Fibroblast of mammary gland (primary cell): ENCODE measurements at regions not wholly inside any gene's neighbourhood (a gene's known extent, or its start where the extent isn't known, plus 50 kb on each side); places are given as distances from the start of the nearest gene placed in this dataset.

Experiments used
- DNase-seq: peaks from one replicate; pipeline ENCODE4 v3.0.0-alpha.2; 2010; ENCODE audit warnings: low read depth
- H3K4me3 ChIP-seq: 2 replicates; pipeline ENCODE4 v1.5.1; 2011; ENCODE audit warnings: low read depth, mild to moderate bottlenecking, low read length, moderate library complexity; ENCODE audit not compliant: control insufficient read depth
- CTCF ChIP-seq: conservative IDR thresholded peaks from 2 replicates; pipeline ENCODE4 v1.5.1; 2011; ENCODE audit warnings: low read depth, low read length, inconsistent platforms; ENCODE audit not compliant: control insufficient read depth, insufficient read depth

- no peak overlapping the region for H3K4me3 ChIP-seq
- no peak for TF ChIP-seq CTCF
- DNase-seq: no peak
Observed at GRCh38 chr1:80869299-80869698, 931.4 kb upstream of the ADGRL2 start.

- TF ChIP-seq CTCF: no peak
- DNase-seq: no peak
- H3K4me3 ChIP-seq: no peak overlapping the region
Observed at GRCh38 chr1:80847904-80848303, 952.8 kb upstream of the ADGRL2 start.

GRCh38 chr1:80846966-80847365 lies 953.8 kb upstream of the ADGRL2 start:
- no peak overlapping the region for H3K4me3 ChIP-seq
- DNase-seq: no peak
- TF ChIP-seq CTCF: no peak

GRCh38 chr1:80842796-80843195 lies 957.9 kb upstream of the ADGRL2 start:
- no peak for TF ChIP-seq CTCF
- DNase-seq: no peak
- H3K4me3 ChIP-seq: no peak overlapping the region

- no peak for DNase-seq
- no peak for TF ChIP-seq CTCF
- no peak overlapping the region for H3K4me3 ChIP-seq
Observed at GRCh38 chr1:80841261-80841660, 959.5 kb upstream of the ADGRL2 start.

- no peak overlapping the region for H3K4me3 ChIP-seq
- DNase-seq: no peak
- no peak for TF ChIP-seq CTCF
Observed at GRCh38 chr1:80837066-80837465, 963.7 kb upstream of the ADGRL2 start.

- H3K4me3 ChIP-seq: no peak overlapping the region
- no peak for DNase-seq
- TF ChIP-seq CTCF: no peak
Observed at GRCh38 chr1:80836505-80836904, 964.2 kb upstream of the ADGRL2 start.
